Epithelial cell of esophagus (primary cell): ENCODE measurements at regions not wholly inside any gene's neighbourhood (a gene's known extent, or its start where the extent isn't known, plus 50 kb on each side); places are given as distances from the start of the nearest gene placed in this dataset.
"Not testable (repeated sequence)": the region's sequence is repeated elsewhere in the genome, so short reads cannot be mapped to it uniquely, and the experiment has no call there.

Experiments used
- DNase-seq: peaks from one replicate; pipeline ENCODE4 v3.0.0; 2010; ENCODE audit warnings: low read depth
- H3K4me3 ChIP-seq: 2 replicates; pipeline ENCODE4 v1.5.1; 2011; ENCODE audit warnings: mild to moderate bottlenecking, low read length, control low read depth
- CTCF ChIP-seq: IDR thresholded peaks from 2 replicates; pipeline ENCODE4 v1.5.1; 2011; ENCODE audit warnings: low read depth, mild to moderate bottlenecking, low read length, control low read depth, inconsistent platforms; ENCODE audit not compliant: insufficient read depth; ENCODE audit errors: missing control alignments

GRCh38 chr7:68087401-68087800 lies 1090.8 kb downstream of the TYW1 start:
- no peak for TF ChIP-seq CTCF
- no peak for DNase-seq

GRCh38 chr7:68088879-68089278 lies 1092.2 kb downstream of the TYW1 start:
- DNase-seq, result no peak
- TF ChIP-seq CTCF, result no peak
- no peak overlapping the region for H3K4me3 ChIP-seq

More at GRCh38 chr7:68087401-68087800, 1090.8 kb downstream of the TYW1 start:
- H3K4me3 ChIP-seq, result no peak overlapping the region

GRCh38 chr7:68090256-68090655 lies 1093.6 kb downstream of the TYW1 start:
- DNase-seq, H3K4me3 ChIP-seq: not testable (repeated sequence)

- TF ChIP-seq CTCF, result no peak
- DNase-seq, result no peak
- no peak overlapping the region for H3K4me3 ChIP-seq
Observed at GRCh38 chr7:68103319-68103718, 1106.7 kb downstream of the TYW1 start.

GRCh38 chr7:68107261-68107660 lies 1110.6 kb downstream of the TYW1 start:
- no peak for DNase-seq
- TF ChIP-seq CTCF, result no peak
- H3K4me3 ChIP-seq, result no peak overlapping the region

- no peak for DNase-seq
- TF ChIP-seq CTCF, result no peak
- H3K4me3 ChIP-seq, result no peak overlapping the region
Observed at GRCh38 chr7:68107968-68108367, 1111.3 kb downstream of the TYW1 start.

- no peak overlapping the region for H3K4me3 ChIP-seq
- TF ChIP-seq CTCF, result no peak
Observed at GRCh38 chr7:68109299-68109698, 1112.7 kb downstream of the TYW1 start.

GRCh38 chr7:68119411-68119810 lies 1122.8 kb downstream of the TYW1 start:
- no peak for DNase-seq
- H3K4me3 ChIP-seq, result no peak overlapping the region

More at GRCh38 chr7:68109299-68109698, 1112.7 kb downstream of the TYW1 start:
- no peak for DNase-seq

More at GRCh38 chr7:68119411-68119810, 1122.8 kb downstream of the TYW1 start:
- TF ChIP-seq CTCF, result no peak
